ENCODE measurements at regions not wholly inside any gene's neighbourhood (a gene's known extent, or its start where the extent isn't known, plus 50 kb on each side); places are given as distances from the start of the nearest gene placed in this dataset.
"Not testable (repeated sequence)": the region's sequence is repeated elsewhere in the genome, so short reads cannot be mapped to it uniquely, and the experiment has no call there.

DNA sequence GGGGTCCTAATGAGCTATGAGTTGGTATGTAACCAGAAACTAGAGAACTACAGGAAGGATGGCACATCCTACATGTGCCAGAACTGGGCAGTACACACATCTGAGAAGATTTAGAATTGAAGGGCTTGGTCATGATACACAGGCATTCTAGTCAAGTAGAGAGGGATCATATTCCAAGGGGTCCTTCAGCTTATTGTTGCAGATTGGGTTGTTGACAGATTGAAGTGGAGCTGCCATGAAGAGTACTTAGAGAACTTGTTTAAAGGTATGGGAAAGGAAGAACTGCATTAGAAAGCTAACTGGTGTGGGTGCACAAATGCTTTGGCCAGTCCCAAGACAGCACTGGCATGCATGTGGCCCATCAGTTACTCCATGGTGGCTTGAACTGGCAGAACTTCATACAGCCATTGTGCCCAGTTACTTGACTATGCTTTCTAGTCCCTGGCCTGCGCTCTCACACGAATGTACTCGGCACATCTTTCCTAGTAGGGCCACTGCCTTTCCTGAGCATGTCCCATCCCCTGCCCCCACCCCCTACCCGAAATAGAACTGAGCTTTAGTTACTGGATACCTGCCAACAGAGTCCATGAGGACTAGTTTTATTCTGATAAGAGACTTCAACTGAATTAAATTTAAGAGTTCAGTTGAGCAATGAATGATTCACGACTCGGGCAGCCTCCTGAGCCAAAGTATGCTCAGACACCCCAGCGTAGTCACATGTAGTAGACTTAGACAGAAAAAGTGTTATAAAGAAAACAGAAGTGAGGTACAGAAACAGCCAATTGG, 64.0 kb downstream of the CCNG2 start:
- DNase-seq: peak; percentile 1

- DNase-seq: no peak
Observed at GRCh38 chr4:77225022-77225421, 68.0 kb downstream of the CCNG2 start.

- no peak for DNase-seq
Observed at GRCh38 chr4:77226939-77227705, 70.1 kb downstream of the CCNG2 start.

GRCh38 chr4:77229433-77229832, 72.4 kb downstream of the CCNG2 start:
- no peak for DNase-seq

DNA sequence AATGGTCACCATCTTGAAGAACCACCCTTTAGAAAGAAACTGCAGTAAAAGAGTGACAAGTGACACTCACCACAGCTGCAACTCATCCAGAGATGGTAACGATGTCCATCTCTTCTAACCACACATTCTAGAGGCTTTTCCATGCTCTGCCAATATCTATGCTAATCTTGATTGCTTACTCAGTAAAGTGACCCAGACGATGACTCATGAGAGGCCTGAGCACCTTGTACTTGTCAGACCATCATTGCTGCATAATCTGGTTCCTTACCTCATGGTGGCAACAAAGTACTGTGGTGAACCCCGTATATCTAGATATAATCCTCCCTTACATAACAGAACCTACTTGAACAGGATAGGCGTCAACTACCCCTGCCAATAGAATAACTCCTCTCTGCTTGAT, 75.6 kb downstream of the CCNG2 start:
- DNase-seq: no peak

- no peak for DNase-seq
Observed at GRCh38 chr4:77235289-77235854, 78.4 kb downstream of the CCNG2 start.

DNA sequence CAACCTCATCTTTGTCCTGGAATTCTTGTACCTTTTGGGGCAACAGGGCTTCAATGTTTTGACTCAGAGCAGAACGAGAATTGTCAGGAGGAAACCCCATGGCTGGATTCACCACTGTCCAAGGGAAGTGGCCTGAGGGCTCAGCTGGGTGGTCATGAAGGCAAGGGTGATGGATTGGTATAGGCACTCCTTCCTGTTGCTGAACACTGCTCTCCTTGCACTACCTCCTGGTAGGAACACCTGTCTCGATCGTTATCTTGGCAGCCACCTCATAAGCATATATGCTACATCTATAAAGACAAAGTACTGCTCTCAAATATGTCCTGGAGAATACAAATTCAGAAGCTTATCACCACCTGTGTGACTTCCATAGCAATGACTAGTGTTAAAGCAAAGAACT, 79.8 kb downstream of the CCNG2 start:
- DNase-seq: no peak

- peak; percentile 25 for DNase-seq
Observed at GRCh38 chr4:77240469-77241066, 83.6 kb downstream of the CCNG2 start.

GRCh38 chr4:77248805-77249204, 91.8 kb downstream of the CCNG2 start:
- DNase-seq: no peak

- no peak for DNase-seq
Observed at GRCh38 chr4:77251751-77252150, 94.7 kb downstream of the CCNG2 start.

DNA sequence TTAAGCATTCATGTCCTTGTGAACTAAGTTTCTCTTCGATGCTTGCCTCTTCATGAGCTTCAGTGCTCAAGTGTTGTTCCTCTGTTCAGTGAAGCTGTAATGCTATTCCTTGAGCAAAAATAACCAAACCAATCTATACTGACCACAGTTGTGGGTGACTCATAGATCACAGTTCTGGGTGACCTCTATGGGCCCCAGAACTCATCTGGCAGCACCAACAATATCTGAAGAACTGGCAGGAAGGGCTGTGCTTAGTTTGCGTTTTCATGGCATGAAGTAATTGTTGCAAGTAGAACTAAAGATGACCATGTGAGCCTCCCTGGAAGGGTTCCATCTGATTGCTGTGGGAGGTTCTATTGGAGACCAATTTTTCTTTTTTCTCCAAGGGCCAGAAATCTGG, 106.2 kb downstream of the CCNG2 start:
- no peak for DNase-seq

DNA sequence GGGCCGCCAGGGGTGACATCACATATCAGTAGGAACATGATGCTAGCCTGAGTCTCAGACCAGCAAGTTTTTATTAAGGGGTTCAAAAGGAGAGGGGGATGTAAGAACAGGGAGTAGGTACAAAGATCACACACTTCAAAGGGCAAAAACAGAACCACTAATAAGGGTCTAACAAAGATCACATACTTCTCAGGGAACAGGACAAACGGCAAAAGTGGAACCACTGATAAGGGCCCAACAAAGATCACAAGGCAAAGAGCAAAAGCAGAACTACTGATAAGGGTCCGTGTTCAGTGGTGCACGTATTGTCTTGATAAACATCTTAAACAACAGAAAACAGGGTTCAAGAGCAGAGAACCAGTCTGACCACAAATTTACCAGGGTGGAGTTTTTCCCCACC, 107.0 kb downstream of the CCNG2 start:
- not testable (repeated sequence) for DNase-seq

DNA sequence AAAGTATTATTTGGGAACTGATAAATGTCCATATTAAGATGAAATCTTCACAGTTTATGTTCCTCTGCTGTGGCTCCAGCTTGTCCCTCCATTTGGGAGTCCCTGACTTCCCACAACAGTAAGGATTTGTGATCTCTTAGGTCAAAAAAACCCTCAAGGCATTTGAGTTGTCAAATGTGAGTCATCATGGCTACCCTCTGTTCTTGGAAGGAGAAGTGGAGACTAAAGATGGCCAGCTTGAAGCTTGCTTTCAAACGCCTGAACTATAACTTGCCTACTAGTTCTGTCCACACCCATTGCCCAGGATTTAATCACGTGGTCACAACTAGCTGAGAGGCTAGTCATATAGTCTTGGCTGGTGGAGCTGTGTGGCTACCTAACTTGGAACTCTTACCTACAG, 107.8 kb downstream of the CCNG2 start:
- DNase-seq: no peak

- DNase-seq: peak; percentile 30
Observed at GRCh38 chr4:77268108-77268507, 111.1 kb downstream of the CCNG2 start.

DNA sequence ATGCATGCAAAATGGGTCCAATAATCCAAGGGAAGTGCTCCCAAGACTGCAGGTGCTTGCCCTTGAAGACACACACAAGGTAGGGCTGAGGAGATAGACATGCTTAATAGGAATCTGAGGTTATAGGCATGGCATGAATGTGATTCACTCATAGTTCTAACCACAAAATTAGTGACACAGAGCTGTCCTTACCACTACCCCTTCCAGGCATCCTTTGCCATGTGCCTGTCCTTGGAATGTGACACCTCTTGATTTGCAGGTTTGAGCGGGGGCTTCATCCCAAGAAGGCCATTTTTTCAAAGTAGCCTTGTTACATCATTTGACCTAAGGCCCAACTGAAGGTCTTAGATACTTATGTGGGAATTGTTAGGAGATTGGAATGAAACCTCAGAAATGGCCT, 112.5 kb downstream of the CCNG2 start:
- DNase-seq: no peak

DNA sequence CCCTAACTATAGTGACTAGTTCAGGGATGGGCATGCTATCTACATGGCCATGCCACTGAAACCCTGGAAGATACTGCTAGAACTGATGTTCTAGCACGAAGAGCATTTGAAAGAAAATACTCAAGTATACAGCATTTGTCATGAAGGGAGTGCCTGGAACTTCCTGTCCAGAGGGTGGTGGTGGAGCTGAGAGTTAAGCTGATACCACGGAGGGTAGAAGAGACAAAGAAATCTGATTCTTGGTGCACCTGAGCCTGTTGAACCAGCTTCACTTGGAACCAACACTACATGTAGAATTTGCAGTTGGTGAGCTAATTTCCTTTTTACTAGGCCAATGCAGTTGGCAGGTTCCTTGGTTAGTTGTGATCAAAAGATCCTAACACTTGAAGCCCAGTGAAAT, 116.4 kb downstream of the CCNG2 start:
- no peak for DNase-seq

- DNase-seq: not testable (repeated sequence)
Observed at GRCh38 chr4:77279114-77279513, 122.1 kb downstream of the CCNG2 start.

GRCh38 chr4:77282305-77282704, 125.3 kb downstream of the CCNG2 start:
- no peak for DNase-seq

- no peak for DNase-seq
Observed at GRCh38 chr4:77284036-77284435, 127.0 kb downstream of the CCNG2 start.

DNA sequence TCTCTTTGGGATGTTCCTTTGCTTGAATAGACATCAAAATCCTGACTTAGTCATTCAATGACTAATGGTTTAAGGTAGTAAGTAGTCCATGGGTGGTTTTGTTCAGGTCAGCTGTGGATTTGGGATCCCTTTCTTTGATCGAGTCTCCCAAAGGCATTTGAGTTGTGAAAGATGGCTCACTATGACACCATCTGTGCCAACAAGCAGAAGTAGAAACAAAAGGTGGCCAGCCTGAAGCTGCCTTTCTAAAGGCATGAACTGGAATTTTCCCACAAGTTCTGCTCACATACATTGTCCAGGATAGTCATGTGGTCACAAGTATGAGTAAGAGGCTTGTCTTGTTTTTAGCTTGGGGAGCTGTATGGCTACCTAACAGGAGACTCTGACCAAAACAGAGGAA, 129.9 kb downstream of the CCNG2 start:
- no peak for DNase-seq

- DNase-seq: no peak
Observed at GRCh38 chr4:77293426-77293825, 136.4 kb downstream of the CCNG2 start.

DNA sequence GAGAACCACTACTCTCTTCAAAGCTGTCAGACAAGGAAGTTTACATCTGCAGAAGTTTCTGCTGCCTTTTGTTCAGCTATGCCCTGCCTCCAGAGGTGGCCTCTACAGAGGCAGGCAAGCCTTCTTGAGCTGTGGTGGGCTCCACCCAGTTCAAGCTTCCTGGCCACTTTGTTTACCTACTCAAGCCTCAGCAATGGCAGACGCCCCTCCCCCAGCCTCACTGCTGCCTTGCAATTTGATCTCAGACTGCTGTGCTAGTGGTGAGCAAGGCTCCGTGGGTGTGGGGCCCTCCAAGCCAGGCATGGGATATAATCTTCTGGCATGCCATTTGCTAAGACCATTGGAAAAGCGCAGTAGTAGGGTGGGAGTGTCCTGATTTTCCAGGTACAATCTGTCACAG, 144.0 kb downstream of the CCNG2 start:
- not testable (repeated sequence) for DNase-seq

- DNase-seq: no peak
Observed at GRCh38 chr4:77305766-77306165, 148.8 kb downstream of the CCNG2 start.

GRCh38 chr4:77306496-77306895, 149.5 kb downstream of the CCNG2 start:
- no peak for DNase-seq

Data from NCI-H345 (cell line).